ENCODE measurements at regions not wholly inside any gene's neighbourhood (a gene's known extent, or its start where the extent isn't known, plus 50 kb on each side); places are given as distances from the start of the nearest gene placed in this dataset.

DNA sequence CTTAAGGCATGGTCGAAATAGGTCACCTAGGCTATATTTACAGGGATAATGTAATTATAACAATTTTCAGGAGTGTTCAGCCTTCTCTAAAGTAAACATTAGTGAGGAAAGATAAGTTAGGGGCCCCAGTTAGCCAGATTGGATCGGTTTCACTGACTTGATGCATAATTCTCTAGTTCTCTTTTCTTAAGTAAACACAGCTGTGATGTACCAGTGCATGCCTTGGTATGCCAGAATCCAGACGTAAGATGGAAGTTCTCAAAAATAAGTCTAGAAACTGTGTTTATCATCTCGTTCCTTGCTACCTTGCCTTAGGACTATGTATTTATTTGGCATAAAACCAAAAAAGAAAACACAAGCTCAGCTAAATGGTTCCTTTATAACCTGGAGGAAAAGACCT is 442.2 kb upstream of the CLINT1 start:
- Histone ChIP-seq H3K4me1 (ENCODE audit: control insufficient read depth, insufficient read depth, low read length) (no peaks in the 10 kb centered on the region), H3K36me3 (ENCODE audit: control insufficient read depth, insufficient read depth, low read length) (no peaks in the 10 kb centered on the region), H3K4me3 (ENCODE audit: low read depth, low read length) (no peak overlapping the region), H3K27me3 (ENCODE audit: control insufficient read depth, insufficient read depth, low read length) (no peaks in the 10 kb centered on the region), H3K9me3 (ENCODE audit: control insufficient read depth, insufficient read depth, low read length) (peaks cover 3% of the 10 kb centered on the region), H3K27ac (ENCODE audit: low read depth, low read length) (no peak overlapping the region)
- DNase-seq (ENCODE audit: low read depth in 4 of 6, low spot score in 6 of 6): no peak
- WGBS (ENCODE audit: insufficient coverage): no CpG with 5 or more reads among the region's 4 CpGs

- no peak overlapping the region for H3K27ac ChIP-seq (ENCODE audit: low read depth, low read length)
- DNase-seq (ENCODE audit: low read depth in 4 of 6, low spot score in 6 of 6): peak in 1 of 6 donors; percentile 42
- H3K27me3 ChIP-seq (ENCODE audit: control insufficient read depth, insufficient read depth, low read length): no peaks in the 10 kb centered on the region
- H3K9me3 ChIP-seq (ENCODE audit: control insufficient read depth, insufficient read depth, low read length): peaks cover 3% of the 10 kb centered on the region
- 40% methylated on average over 1 of the region's 8 CpGs for WGBS (ENCODE audit: insufficient coverage)
- no peaks in the 10 kb centered on the region for H3K36me3 ChIP-seq (ENCODE audit: control insufficient read depth, insufficient read depth, low read length)
- no peak overlapping the region for H3K4me3 ChIP-seq (ENCODE audit: low read depth, low read length)
- H3K4me1 ChIP-seq (ENCODE audit: control insufficient read depth, insufficient read depth, low read length): no peaks in the 10 kb centered on the region
Measured at GRCh38 chr5:158300256-158300655, 441.3 kb upstream of the CLINT1 start.

DNA sequence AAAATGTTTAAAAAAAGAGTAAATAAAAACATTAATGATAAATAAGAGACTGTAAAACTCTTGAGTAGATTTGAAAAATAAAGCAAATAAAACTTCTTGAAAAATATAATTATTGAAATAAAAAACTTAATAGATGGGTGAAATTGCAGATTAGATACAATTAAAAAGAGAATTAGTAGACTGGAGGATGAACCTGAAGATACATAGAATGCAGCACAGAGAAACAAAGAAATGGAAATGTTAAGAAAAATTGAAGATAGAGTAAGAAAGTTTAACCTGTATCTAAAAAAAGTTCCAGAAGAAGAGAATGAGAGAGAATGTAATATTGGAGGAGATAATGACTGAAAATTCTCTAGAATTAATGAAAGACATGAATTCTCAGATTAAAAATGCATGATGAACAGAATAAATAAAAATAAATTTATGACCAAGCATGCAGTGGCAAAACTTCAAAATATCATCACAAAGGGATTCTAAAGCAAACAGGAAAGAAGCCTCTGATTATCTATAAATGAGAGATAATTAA is 438.1 kb upstream of the CLINT1 start:
- Histone ChIP-seq H3K36me3 (ENCODE audit: control insufficient read depth, insufficient read depth, low read length) (no peaks in the 10 kb centered on the region), H3K4me3 (ENCODE audit: low read depth, low read length) (no peak overlapping the region), H3K4me1 (ENCODE audit: control insufficient read depth, insufficient read depth, low read length) (no peaks in the 10 kb centered on the region), H3K27me3 (ENCODE audit: control insufficient read depth, insufficient read depth, low read length) (no peaks in the 10 kb centered on the region), H3K27ac (ENCODE audit: low read depth, low read length) (no peak overlapping the region), H3K9me3 (ENCODE audit: control insufficient read depth, insufficient read depth, low read length) (peaks cover 3% of the 10 kb centered on the region)
- DNase-seq (ENCODE audit: low read depth in 4 of 6, low spot score in 6 of 6): no peak

- Histone ChIP-seq H3K27ac (ENCODE audit: low read depth, low read length) (no peak overlapping the region), H3K27me3 (ENCODE audit: control insufficient read depth, insufficient read depth, low read length) (no peaks in the 10 kb centered on the region), H3K36me3 (ENCODE audit: control insufficient read depth, insufficient read depth, low read length) (no peaks in the 10 kb centered on the region), H3K9me3 (ENCODE audit: control insufficient read depth, insufficient read depth, low read length) (peaks cover 3% of the 10 kb centered on the region), H3K4me1 (ENCODE audit: control insufficient read depth, insufficient read depth, low read length) (no peaks in the 10 kb centered on the region), H3K4me3 (ENCODE audit: low read depth, low read length) (no peak overlapping the region)
- WGBS (ENCODE audit: insufficient coverage): 63% methylated on average over 2 of the region's 6 CpGs
- no peak for DNase-seq (ENCODE audit: low read depth in 4 of 6, low spot score in 6 of 6)
Measured at GRCh38 chr5:158294701-158295100, 435.8 kb upstream of the CLINT1 start.

- H3K27me3 ChIP-seq (ENCODE audit: control insufficient read depth, insufficient read depth, low read length): no peaks in the 10 kb centered on the region
- H3K27ac ChIP-seq (ENCODE audit: low read depth, low read length): no peak overlapping the region
- H3K36me3 ChIP-seq (ENCODE audit: control insufficient read depth, insufficient read depth, low read length): no peaks in the 10 kb centered on the region
- peaks cover 3% of the 10 kb centered on the region for H3K9me3 ChIP-seq (ENCODE audit: control insufficient read depth, insufficient read depth, low read length)
- DNase-seq (ENCODE audit: low read depth in 4 of 6, low spot score in 6 of 6): no peak
- no peak overlapping the region for H3K4me3 ChIP-seq (ENCODE audit: low read depth, low read length)
- no CpG with 5 or more reads among the region's 1 CpG for WGBS (ENCODE audit: insufficient coverage)
- H3K4me1 ChIP-seq (ENCODE audit: control insufficient read depth, insufficient read depth, low read length): no peaks in the 10 kb centered on the region
Measured at GRCh38 chr5:158292981-158293380, 434.0 kb upstream of the CLINT1 start.

- no peak overlapping the region for H3K27ac ChIP-seq (ENCODE audit: low read depth, low read length)
- no peaks in the 10 kb centered on the region for H3K27me3 ChIP-seq (ENCODE audit: control insufficient read depth, insufficient read depth, low read length)
- H3K4me3 ChIP-seq (ENCODE audit: low read depth, low read length): no peak overlapping the region
- no CpG with 5 or more reads among the region's 1 CpG for WGBS (ENCODE audit: insufficient coverage)
- H3K9me3 ChIP-seq (ENCODE audit: control insufficient read depth, insufficient read depth, low read length): no peaks in the 10 kb centered on the region
- no peaks in the 10 kb centered on the region for H3K4me1 ChIP-seq (ENCODE audit: control insufficient read depth, insufficient read depth, low read length)
- no peaks in the 10 kb centered on the region for H3K36me3 ChIP-seq (ENCODE audit: control insufficient read depth, insufficient read depth, low read length)
- DNase-seq (ENCODE audit: low read depth in 4 of 6, low spot score in 6 of 6): no peak
Measured at GRCh38 chr5:158289967-158290366, 431.0 kb upstream of the CLINT1 start.

GRCh38 chr5:158288272-158288657 is 429.3 kb upstream of the CLINT1 start:
- Histone ChIP-seq H3K4me3 (ENCODE audit: low read depth, low read length) (no peak overlapping the region), H3K27ac (ENCODE audit: low read depth, low read length) (no peak overlapping the region), H3K36me3 (ENCODE audit: control insufficient read depth, insufficient read depth, low read length) (no peaks in the 10 kb centered on the region), H3K27me3 (ENCODE audit: control insufficient read depth, insufficient read depth, low read length) (no peaks in the 10 kb centered on the region), H3K4me1 (ENCODE audit: control insufficient read depth, insufficient read depth, low read length) (no peaks in the 10 kb centered on the region), H3K9me3 (ENCODE audit: control insufficient read depth, insufficient read depth, low read length) (no peaks in the 10 kb centered on the region)
- WGBS (ENCODE audit: insufficient coverage): 100% methylated on average over 1 of the region's 1 CpG
- no peak for DNase-seq (ENCODE audit: low read depth in 4 of 6, low spot score in 6 of 6)

DNA sequence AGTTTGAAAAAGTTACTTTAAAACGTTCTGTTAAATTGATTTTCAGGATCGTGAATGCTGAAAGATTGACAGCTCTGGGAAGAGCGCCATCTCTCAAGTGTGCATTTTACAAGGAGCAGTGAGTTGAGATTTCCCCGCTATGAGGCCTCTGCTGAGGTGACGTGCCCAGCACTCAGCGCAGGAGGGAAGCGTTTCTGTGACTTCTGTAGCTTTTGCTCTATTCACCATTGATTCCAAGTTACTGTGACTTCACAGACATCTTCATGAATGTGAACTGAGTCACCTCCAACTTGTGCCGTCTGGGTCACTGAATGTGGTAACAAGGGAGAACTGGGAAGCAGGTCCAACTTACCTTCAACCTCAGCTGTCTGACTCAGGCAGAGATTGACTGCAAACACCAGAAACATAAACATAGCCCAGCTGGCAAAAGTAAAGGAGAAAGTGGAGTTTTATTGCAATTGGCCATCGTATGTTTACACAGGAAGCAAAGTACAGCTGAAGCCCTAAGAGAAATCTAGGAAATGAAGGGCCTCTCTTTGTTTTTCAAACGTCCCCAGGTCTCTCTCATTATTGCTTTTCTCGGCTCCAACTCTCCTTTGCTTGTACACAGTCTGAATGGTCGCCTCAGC is 428.8 kb upstream of the CLINT1 start:
- DNase-seq (ENCODE audit: low read depth in 4 of 6, low spot score in 6 of 6): peak in 1 of 6 donors; percentile 63
- no peaks in the 10 kb centered on the region for H3K4me1 ChIP-seq (ENCODE audit: control insufficient read depth, insufficient read depth, low read length)
- no peak overlapping the region for H3K4me3 ChIP-seq (ENCODE audit: low read depth, low read length)
- no peaks in the 10 kb centered on the region for H3K36me3 ChIP-seq (ENCODE audit: control insufficient read depth, insufficient read depth, low read length)
- no peaks in the 10 kb centered on the region for H3K27me3 ChIP-seq (ENCODE audit: control insufficient read depth, insufficient read depth, low read length)
- H3K27ac ChIP-seq (ENCODE audit: low read depth, low read length): no peak overlapping the region
- H3K9me3 ChIP-seq (ENCODE audit: control insufficient read depth, insufficient read depth, low read length): no peaks in the 10 kb centered on the region
- WGBS (ENCODE audit: insufficient coverage): 53% methylated on average over 8 of the region's 12 CpGs

GRCh38 chr5:158286827-158287226 is 427.9 kb upstream of the CLINT1 start:
- WGBS (ENCODE audit: insufficient coverage): 100% methylated on average over 1 of the region's 1 CpG
- H3K9me3 ChIP-seq (ENCODE audit: control insufficient read depth, insufficient read depth, low read length): no peaks in the 10 kb centered on the region
- H3K36me3 ChIP-seq (ENCODE audit: control insufficient read depth, insufficient read depth, low read length): no peaks in the 10 kb centered on the region
- H3K4me1 ChIP-seq (ENCODE audit: control insufficient read depth, insufficient read depth, low read length): no peaks in the 10 kb centered on the region
- H3K4me3 ChIP-seq (ENCODE audit: low read depth, low read length): no peak overlapping the region
- H3K27ac ChIP-seq (ENCODE audit: low read depth, low read length): no peak overlapping the region
- no peak for DNase-seq (ENCODE audit: low read depth in 4 of 6, low spot score in 6 of 6)
- H3K27me3 ChIP-seq (ENCODE audit: control insufficient read depth, insufficient read depth, low read length): no peaks in the 10 kb centered on the region

DNA sequence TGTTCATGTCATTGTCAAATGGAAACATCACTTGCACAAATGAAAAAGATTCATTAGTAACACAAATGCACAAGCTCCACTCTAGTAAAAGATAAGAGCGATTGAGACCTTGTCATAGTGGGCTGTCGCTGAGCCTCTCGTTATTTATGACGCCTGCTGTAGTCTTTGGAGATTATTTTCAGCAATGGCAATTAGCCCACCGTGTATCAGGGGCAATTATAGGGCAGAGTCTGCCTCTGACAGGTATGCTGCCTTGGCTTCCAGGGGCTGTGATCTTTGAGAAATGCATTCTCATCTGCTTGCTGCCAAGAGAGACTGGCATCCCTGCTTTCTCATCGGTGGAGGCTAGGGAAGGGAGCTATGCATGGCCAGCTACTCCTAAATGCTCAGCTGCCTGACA is 426.8 kb upstream of the CLINT1 start:
- DNase-seq (ENCODE audit: low read depth in 4 of 6, low spot score in 6 of 6): peak in 1 of 6 donors; percentile 36
- Histone ChIP-seq H3K9me3 (ENCODE audit: control insufficient read depth, insufficient read depth, low read length) (no peaks in the 10 kb centered on the region), H3K27ac (ENCODE audit: low read depth, low read length) (no peak overlapping the region), H3K4me1 (ENCODE audit: control insufficient read depth, insufficient read depth, low read length) (no peaks in the 10 kb centered on the region), H3K36me3 (ENCODE audit: control insufficient read depth, insufficient read depth, low read length) (no peaks in the 10 kb centered on the region), H3K27me3 (ENCODE audit: control insufficient read depth, insufficient read depth, low read length) (no peaks in the 10 kb centered on the region), H3K4me3 (ENCODE audit: low read depth, low read length) (no peak overlapping the region)
- 88% methylated on average over 5 of the region's 6 CpGs for WGBS (ENCODE audit: insufficient coverage)

Data from spinal cord (tissue), 9 donors.